Body of pancreas (tissue), 4 donors: ENCODE measurements at regions not wholly inside any gene's neighbourhood (a gene's known extent, or its start where the extent isn't known, plus 50 kb on each side); places are given as distances from the start of the nearest gene placed in this dataset.

Experiments
- ATAC-seq: fragments of 150-250 bp; one replicate; pipeline ENCODE4 v1.9.1; 2016
- DNase-seq, 4 donors: peaks; one replicate each; pipeline ENCODE4 v3.0.0-alpha.2; 2019
- H3K27ac ChIP-seq, 4 donors: fragments of 200-600 bp; sonication (generic); 1 replicate in 3 of 4; 2 replicates in 1 of 4; pipeline versions ENCODE4 v1.5.1 to v1.6.1; 2016 to 2019; ENCODE audit warnings: mild to moderate bottlenecking in 1 of 4, mixed read lengths in 1 of 4, moderate library complexity in 1 of 4
- H3K27me3 ChIP-seq, 2 donors: fragments of 200-600 bp; sonication (generic); one replicate each; pipeline ENCODE4 v1.6.0; 2016; ENCODE audit warnings: mild to moderate bottlenecking in 1 of 2
- H3K36me3 ChIP-seq, 2 donors: fragments of 200-600 bp; sonication (generic); replicated peaks in 1 of 2; 2 replicates each; pipeline ENCODE4 v1.5.1; 2016; ENCODE audit warnings: low read depth in 2 of 2; ENCODE audit not compliant: insufficient read depth in 1 of 2
- H3K4me1 ChIP-seq: fragments of 200-600 bp; sonication (generic); one replicate; pipeline ENCODE4 v1.6.0; 2016
- H3K4me3 ChIP-seq, 2 donors: fragments of 200-600 bp; sonication (generic); 1 replicate in 1 of 2; 2 replicates in 1 of 2; pipeline ENCODE4 v1.5.1; 2016 to 2019
- H3K9me3 ChIP-seq, 3 donors: fragments of 200-600 bp; sonication (generic); 1 replicate in 2 of 3; 2 replicates in 1 of 3; pipeline ENCODE4 v1.5.1; 2016
- CTCF ChIP-seq, 7 experiments: fragments of 450-650 bp in 4 of 7; fragments of 200-600 bp in 3 of 7; sonication (generic) in 3 of 7; IDR thresholded peaks; one replicate each; pipeline ENCODE4 v1.5.1; 2016 to 2019; ENCODE audit warnings: antibody characterized with exemption in 7 of 7
- POLR2A ChIP-seq, 3 donors: fragments of 450-650 bp; IDR thresholded peaks; one replicate each; pipeline ENCODE4 v1.6.1; 2016; ENCODE audit warnings: antibody characterized with exemption in 3 of 3, mild to moderate bottlenecking in 2 of 3
- WGBS, 2 donors: methylation state at CpG; one replicate each; pipeline ENCODE4 v1.1.5; 2017; 5-methylcytosine and 5-hydroxymethylcytosine counted together
- intact Hi-C: fragments of 100-400 bp; cut with DNase I; formaldehyde crosslinking; loops from one replicate; pipeline ENCODE4 v1.15.1; 2023

- ATAC-seq, result no peak
- Histone ChIP-seq H3K36me3 (no peaks in the 10 kb centered on the region), H3K27me3 (no peaks in the 10 kb centered on the region), H3K9me3 (no peaks in the 10 kb centered on the region), H3K4me1 (peaks cover 30% of the 10 kb centered on the region), H3K4me3 (no peak overlapping the region), H3K27ac (no peak overlapping the region)
- 78 to 84% methylated on average over 1 of the region's 1 CpG for WGBS, 2 donors
- DNase-seq, result no peak
- no peak for TF ChIP-seq POLR2A (IDR thresholded peaks at IDR 0.05)
- TF ChIP-seq CTCF (IDR thresholded peaks at IDR 0.05), result no peak
- intact Hi-C loops, result loop anchor here (10.0 kb wide), 1 partner anchor 53 kb away; no protein-coding TSS in a partner anchor
Observed at GRCh38 chr4:53658029-53658428, 66.7 kb upstream of the LNX1 start.

GRCh38 chr4:53656421-53656981 is 65.2 kb upstream of the LNX1 start:
- H3K4me1 ChIP-seq, result peaks cover 40% of the 10 kb centered on the region
- H3K4me3 ChIP-seq, result no peak overlapping the region
- no peak overlapping the region for H3K27ac ChIP-seq
- no peaks in the 10 kb centered on the region for H3K36me3 ChIP-seq
- TF ChIP-seq POLR2A (IDR thresholded peaks at IDR 0.05) (no peak), CTCF (IDR thresholded peaks at IDR 0.05) (peak in 3 of 7 experiments; percentile 11 to 15 (median 13))
- no peaks in the 10 kb centered on the region for H3K9me3 ChIP-seq
- intact Hi-C loops, result loop anchor here (10.0 kb wide), 1 partner anchor 52 kb away; no protein-coding TSS in a partner anchor
- 77 to 85% methylated on average over 7 of the region's 7 CpGs for WGBS, 2 donors
- no peaks in the 10 kb centered on the region for H3K27me3 ChIP-seq
- DNase-seq, result no peak
- ATAC-seq, result no peak

GRCh38 chr4:53654300-53654758 is 63.0 kb upstream of the LNX1 start:
- Histone ChIP-seq H3K27ac (peak overlapping the region; percentile 8 to 91 (median 83)), H3K4me3 (no peak overlapping the region), H3K27me3 (no peaks in the 10 kb centered on the region), H3K4me1 (peaks cover 40% of the 10 kb centered on the region), H3K9me3 (no peaks in the 10 kb centered on the region), H3K36me3 (no peaks in the 10 kb centered on the region)
- WGBS, 2 donors, result 17 to 24% methylated on average over 5 of the region's 5 CpGs
- no peak for TF ChIP-seq CTCF (IDR thresholded peaks at IDR 0.05)
- no peak for TF ChIP-seq POLR2A (IDR thresholded peaks at IDR 0.05)
- peak; percentile 34 to 69 (median 56) for DNase-seq
- ATAC-seq, result peak; percentile 78
- intact Hi-C loops, result loop anchor here (10.0 kb wide), 1 partner anchor 50 kb away; no protein-coding TSS in a partner anchor

GRCh38 chr4:53653484-53654053 is 62.3 kb upstream of the LNX1 start:
- Histone ChIP-seq H3K27ac (peak overlapping the region; percentile 64 to 91 (median 83)), H3K9me3 (no peaks in the 10 kb centered on the region), H3K36me3 (no peaks in the 10 kb centered on the region), H3K27me3 (no peaks in the 10 kb centered on the region), H3K4me3 (no peak overlapping the region), H3K4me1 (peaks cover 40% of the 10 kb centered on the region)
- 33 to 40% methylated on average over 6 of the region's 6 CpGs for WGBS, 2 donors
- peak; percentile 82 for ATAC-seq
- TF ChIP-seq CTCF (IDR thresholded peaks at IDR 0.05) (peak in 1 of 7 experiments; percentile 22), POLR2A (IDR thresholded peaks at IDR 0.05) (peak in 2 of 3 donors; percentile 37)
- intact Hi-C loops, result loop anchor here (10.0 kb wide), 1 partner anchor 49 kb away; no protein-coding TSS in a partner anchor
- peak; percentile 70 to 89 (median 77) for DNase-seq
